ENCODE measurements at regions not wholly inside any gene's neighbourhood (a gene's known extent, or its start where the extent isn't known, plus 50 kb on each side); places are given as distances from the start of the nearest gene placed in this dataset.

DNA sequence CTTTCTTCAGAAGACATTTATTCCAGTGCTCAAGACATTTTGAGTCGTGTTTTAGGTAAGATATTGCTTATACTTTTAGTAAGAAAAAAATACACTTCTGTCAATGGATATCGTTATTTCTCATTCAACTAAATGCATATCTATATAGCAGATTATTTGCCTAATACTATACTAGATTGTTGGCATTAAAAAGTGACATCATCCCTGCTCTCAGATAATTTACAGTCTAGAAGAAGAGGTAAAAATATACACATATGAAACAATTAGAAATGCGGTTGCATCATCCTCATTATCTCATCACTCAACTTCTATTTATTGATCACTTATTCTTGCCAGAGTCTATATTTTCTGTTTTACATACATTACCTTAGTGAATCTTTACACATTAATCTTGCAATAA, 367.7 kb downstream of the ADGRL2 start:
- no peak for TF ChIP-seq OVOL2 (CRISPR knock-in tag; IDR thresholded peaks at IDR 0.05; ENCODE audit: borderline replicate concordance)
- TF ChIP-seq, protein P1, sequence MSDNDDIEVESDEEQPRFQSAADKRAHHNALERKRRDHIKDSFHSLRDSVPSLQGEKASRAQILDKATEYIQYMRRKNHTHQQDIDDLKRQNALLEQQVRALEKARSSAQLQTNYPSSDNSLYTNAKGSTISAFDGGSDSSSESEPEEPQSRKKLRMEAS (CRISPR knock-in tag; IDR thresholded peaks at IDR 0.05), result no peak
- TF ChIP-seq ETV6 (CRISPR knock-in tag; IDR thresholded peaks at IDR 0.05), result no peak
- TF ChIP-seq EMX1 (CRISPR knock-in tag; IDR thresholded peaks at IDR 0.05), result no peak
- no peak for TF ChIP-seq JUN (CRISPR knock-in tag; IDR thresholded peaks at IDR 0.05)
- TF ChIP-seq PRRX2 (CRISPR knock-in tag; IDR thresholded peaks at IDR 0.05), result no peak
- TF ChIP-seq, protein P2, sequence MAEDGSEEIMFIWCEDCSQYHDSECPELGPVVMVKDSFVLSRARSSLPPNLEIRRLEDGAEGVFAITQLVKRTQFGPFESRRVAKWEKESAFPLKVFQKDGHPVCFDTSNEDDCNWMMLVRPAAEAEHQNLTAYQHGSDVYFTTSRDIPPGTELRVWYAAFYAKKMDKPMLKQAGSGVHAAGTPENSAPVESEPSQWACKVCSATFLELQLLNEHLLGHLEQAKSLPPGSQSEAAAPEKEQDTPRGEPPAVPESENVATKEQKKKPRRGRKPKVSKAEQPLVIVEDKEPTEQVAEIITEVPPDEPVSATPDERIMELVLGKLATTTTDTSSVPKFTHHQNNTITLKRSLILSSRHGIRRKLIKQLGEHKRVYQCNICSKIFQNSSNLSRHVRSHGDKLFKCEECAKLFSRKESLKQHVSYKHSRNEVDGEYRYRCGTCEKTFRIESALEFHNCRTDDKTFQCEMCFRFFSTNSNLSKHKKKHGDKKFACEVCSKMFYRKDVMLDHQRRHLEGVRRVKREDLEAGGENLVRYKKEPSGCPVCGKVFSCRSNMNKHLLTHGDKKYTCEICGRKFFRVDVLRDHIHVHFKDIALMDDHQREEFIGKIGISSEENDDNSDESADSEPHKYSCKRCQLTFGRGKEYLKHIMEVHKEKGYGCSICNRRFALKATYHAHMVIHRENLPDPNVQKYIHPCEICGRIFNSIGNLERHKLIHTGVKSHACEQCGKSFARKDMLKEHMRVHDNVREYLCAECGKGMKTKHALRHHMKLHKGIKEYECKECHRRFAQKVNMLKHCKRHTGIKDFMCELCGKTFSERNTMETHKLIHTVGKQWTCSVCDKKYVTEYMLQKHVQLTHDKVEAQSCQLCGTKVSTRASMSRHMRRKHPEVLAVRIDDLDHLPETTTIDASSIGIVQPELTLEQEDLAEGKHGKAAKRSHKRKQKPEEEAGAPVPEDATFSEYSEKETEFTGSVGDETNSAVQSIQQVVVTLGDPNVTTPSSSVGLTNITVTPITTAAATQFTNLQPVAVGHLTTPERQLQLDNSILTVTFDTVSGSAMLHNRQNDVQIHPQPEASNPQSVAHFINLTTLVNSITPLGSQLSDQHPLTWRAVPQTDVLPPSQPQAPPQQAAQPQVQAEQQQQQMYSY (CRISPR knock-in tag; IDR thresholded peaks at IDR 0.05), result no peak
- no peak for TF ChIP-seq NFATC4 (CRISPR knock-in tag; IDR thresholded peaks at IDR 0.05)
- TF ChIP-seq RELA (CRISPR knock-in tag; IDR thresholded peaks at IDR 0.05; ENCODE audit: borderline replicate concordance), result no peak
- TF ChIP-seq, protein P3, sequence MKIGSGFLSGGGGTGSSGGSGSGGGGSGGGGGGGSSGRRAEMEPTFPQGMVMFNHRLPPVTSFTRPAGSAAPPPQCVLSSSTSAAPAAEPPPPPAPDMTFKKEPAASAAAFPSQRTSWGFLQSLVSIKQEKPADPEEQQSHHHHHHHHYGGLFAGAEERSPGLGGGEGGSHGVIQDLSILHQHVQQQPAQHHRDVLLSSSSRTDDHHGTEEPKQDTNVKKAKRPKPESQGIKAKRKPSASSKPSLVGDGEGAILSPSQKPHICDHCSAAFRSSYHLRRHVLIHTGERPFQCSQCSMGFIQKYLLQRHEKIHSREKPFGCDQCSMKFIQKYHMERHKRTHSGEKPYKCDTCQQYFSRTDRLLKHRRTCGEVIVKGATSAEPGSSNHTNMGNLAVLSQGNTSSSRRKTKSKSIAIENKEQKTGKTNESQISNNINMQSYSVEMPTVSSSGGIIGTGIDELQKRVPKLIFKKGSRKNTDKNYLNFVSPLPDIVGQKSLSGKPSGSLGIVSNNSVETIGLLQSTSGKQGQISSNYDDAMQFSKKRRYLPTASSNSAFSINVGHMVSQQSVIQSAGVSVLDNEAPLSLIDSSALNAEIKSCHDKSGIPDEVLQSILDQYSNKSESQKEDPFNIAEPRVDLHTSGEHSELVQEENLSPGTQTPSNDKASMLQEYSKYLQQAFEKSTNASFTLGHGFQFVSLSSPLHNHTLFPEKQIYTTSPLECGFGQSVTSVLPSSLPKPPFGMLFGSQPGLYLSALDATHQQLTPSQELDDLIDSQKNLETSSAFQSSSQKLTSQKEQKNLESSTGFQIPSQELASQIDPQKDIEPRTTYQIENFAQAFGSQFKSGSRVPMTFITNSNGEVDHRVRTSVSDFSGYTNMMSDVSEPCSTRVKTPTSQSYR (CRISPR knock-in tag; IDR thresholded peaks at IDR 0.05), result no peak
- TF ChIP-seq, protein P4, sequence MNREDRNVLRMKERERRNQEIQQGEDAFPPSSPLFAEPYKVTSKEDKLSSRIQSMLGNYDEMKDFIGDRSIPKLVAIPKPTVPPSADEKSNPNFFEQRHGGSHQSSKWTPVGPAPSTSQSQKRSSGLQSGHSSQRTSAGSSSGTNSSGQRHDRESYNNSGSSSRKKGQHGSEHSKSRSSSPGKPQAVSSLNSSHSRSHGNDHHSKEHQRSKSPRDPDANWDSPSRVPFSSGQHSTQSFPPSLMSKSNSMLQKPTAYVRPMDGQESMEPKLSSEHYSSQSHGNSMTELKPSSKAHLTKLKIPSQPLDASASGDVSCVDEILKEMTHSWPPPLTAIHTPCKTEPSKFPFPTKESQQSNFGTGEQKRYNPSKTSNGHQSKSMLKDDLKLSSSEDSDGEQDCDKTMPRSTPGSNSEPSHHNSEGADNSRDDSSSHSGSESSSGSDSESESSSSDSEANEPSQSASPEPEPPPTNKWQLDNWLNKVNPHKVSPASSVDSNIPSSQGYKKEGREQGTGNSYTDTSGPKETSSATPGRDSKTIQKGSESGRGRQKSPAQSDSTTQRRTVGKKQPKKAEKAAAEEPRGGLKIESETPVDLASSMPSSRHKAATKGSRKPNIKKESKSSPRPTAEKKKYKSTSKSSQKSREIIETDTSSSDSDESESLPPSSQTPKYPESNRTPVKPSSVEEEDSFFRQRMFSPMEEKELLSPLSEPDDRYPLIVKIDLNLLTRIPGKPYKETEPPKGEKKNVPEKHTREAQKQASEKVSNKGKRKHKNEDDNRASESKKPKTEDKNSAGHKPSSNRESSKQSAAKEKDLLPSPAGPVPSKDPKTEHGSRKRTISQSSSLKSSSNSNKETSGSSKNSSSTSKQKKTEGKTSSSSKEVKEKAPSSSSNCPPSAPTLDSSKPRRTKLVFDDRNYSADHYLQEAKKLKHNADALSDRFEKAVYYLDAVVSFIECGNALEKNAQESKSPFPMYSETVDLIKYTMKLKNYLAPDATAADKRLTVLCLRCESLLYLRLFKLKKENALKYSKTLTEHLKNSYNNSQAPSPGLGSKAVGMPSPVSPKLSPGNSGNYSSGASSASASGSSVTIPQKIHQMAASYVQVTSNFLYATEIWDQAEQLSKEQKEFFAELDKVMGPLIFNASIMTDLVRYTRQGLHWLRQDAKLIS (CRISPR knock-in tag; IDR thresholded peaks at IDR 0.05; ENCODE audit: borderline replicate concordance), result no peak
- TF ChIP-seq HMGA2 (CRISPR knock-in tag; IDR thresholded peaks at IDR 0.05), result no peak
- no peaks in the 10 kb centered on the region for H3K27me3 Mint-ChIP-seq (ENCODE audit: low read depth)
- POLR2A ChIA-PET, result no interaction called here
- H3K4me1 Mint-ChIP-seq, result no peaks in the 10 kb centered on the region
- ATAC-seq (no peak), DNase-seq (ENCODE audit: low spot score) (no peak)
- H3K4me3 Mint-ChIP-seq, result no peak overlapping the region
- H3K36me3 Mint-ChIP-seq, result no peaks in the 10 kb centered on the region
- no peak overlapping the region for H3K27ac Mint-ChIP-seq
- H3K9me3 Mint-ChIP-seq, result peaks cover 12% of the 10 kb centered on the region
- CTCF ChIA-PET, result no interaction called here

DNA sequence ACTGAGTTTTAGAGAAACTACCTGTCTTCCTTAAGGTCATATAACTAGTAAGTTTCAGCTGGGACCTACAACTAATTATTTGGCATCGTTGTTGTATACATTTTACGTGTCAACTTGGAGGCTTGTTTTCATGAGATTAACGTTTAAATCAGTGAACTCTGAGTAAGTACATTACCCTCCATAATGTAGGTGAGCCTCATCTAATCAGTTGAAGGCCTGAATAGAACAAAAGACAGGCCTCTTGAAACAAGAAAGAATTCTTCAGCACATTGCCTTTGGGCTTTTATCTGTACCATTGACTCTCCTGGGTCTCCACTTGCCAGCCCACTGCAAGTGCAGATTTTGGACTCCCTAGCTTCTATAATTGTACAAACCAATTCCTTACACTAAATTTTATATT, 364.6 kb downstream of the ADGRL2 start:
- Mint-ChIP-seq H3K4me1 (peaks cover 13% of the 10 kb centered on the region), H3K27ac (no peak overlapping the region), H3K27me3 (ENCODE audit: low read depth) (no peaks in the 10 kb centered on the region), H3K9me3 (0 out of 2 replicates have a peak, but pooled peaks cover 3% of the 10 kb centered on the region), H3K4me3 (no peak overlapping the region), H3K36me3 (no peaks in the 10 kb centered on the region)
- DNase-seq (ENCODE audit: low spot score) (no peak), ATAC-seq (no peak)
- TF ChIP-seq IRF2 (CRISPR knock-in tag; IDR thresholded peaks at IDR 0.05; ENCODE audit: borderline replicate concordance, low read depth), result no peak
- TF ChIP-seq HMGA2 (CRISPR knock-in tag; IDR thresholded peaks at IDR 0.05), result no peak
- ChIA-PET POLR2A (no interaction called here), CTCF (no interaction called here)
